HL-60 (cell line): ENCODE measurements at regions not wholly inside any gene's neighbourhood (a gene's known extent, or its start where the extent isn't known, plus 50 kb on each side); places are given as distances from the start of the nearest gene placed in this dataset.

Experiments
- DNase-seq, 2 experiments: peaks; one replicate each; pipeline ENCODE4 v3.0.0-alpha.2; 2010 to 2020; ENCODE audit warnings: low read depth in 1 of 2, low spot score in 1 of 2
- H3K27ac ChIP-seq: fragments of 250-450 bp; sonication (Bioruptor Pico); replicated peaks from 2 replicates; pipeline ENCODE4 v1.5.1; 2020; ENCODE audit warnings: mild to moderate bottlenecking, moderate library complexity
- H3K27me3 ChIP-seq: fragments of 250-450 bp; sonication (Bioruptor Pico); 2 replicates; pipeline ENCODE4 v1.5.1; 2021; ENCODE audit warnings: mild to moderate bottlenecking, moderate library complexity; ENCODE audit not compliant: insufficient read depth, poor library complexity, severe bottlenecking
- H3K4me3 ChIP-seq: replicated peaks from 2 replicates; pipeline ENCODE4 v1.5.1; 2011; ENCODE audit warnings: mild to moderate bottlenecking, control low read depth, low read length; ENCODE audit not compliant: insufficient read depth
- GABPA ChIP-seq: IDR thresholded peaks from 2 replicates; pipeline ENCODE4 v1.6.1; 2012; ENCODE audit warnings: low read depth
- POLR2AphosphoS5 ChIP-seq: IDR thresholded peaks from 2 replicates; pipeline ENCODE4 v1.6.1; 2012; ENCODE audit warnings: low read depth
- SPI1 ChIP-seq: IDR thresholded peaks from 2 replicates; pipeline ENCODE4 v1.6.1; 2012; ENCODE audit warnings: low read depth, mild to moderate bottlenecking, borderline replicate concordance
- TF ChIP-seq, protein P1 (sequence below): IDR thresholded peaks from 2 replicates; pipeline ENCODE4 v1.6.1; 2012; ENCODE audit warnings: low read depth; ENCODE audit not compliant: insufficient replicate concordance
- TF ChIP-seq, protein P2 (sequence below): IDR thresholded peaks from one replicate; pipeline ENCODE4 v1.5.1; 2011; ENCODE audit warnings: low read length, control low read depth, inconsistent platforms; ENCODE audit not compliant: insufficient read depth

- TF ChIP-seq, protein P1, sequence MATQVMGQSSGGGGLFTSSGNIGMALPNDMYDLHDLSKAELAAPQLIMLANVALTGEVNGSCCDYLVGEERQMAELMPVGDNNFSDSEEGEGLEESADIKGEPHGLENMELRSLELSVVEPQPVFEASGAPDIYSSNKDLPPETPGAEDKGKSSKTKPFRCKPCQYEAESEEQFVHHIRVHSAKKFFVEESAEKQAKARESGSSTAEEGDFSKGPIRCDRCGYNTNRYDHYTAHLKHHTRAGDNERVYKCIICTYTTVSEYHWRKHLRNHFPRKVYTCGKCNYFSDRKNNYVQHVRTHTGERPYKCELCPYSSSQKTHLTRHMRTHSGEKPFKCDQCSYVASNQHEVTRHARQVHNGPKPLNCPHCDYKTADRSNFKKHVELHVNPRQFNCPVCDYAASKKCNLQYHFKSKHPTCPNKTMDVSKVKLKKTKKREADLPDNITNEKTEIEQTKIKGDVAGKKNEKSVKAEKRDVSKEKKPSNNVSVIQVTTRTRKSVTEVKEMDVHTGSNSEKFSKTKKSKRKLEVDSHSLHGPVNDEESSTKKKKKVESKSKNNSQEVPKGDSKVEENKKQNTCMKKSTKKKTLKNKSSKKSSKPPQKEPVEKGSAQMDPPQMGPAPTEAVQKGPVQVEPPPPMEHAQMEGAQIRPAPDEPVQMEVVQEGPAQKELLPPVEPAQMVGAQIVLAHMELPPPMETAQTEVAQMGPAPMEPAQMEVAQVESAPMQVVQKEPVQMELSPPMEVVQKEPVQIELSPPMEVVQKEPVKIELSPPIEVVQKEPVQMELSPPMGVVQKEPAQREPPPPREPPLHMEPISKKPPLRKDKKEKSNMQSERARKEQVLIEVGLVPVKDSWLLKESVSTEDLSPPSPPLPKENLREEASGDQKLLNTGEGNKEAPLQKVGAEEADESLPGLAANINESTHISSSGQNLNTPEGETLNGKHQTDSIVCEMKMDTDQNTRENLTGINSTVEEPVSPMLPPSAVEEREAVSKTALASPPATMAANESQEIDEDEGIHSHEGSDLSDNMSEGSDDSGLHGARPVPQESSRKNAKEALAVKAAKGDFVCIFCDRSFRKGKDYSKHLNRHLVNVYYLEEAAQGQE: no peak
- no peak for TF ChIP-seq POLR2AphosphoS5
- TF ChIP-seq, protein P2, sequence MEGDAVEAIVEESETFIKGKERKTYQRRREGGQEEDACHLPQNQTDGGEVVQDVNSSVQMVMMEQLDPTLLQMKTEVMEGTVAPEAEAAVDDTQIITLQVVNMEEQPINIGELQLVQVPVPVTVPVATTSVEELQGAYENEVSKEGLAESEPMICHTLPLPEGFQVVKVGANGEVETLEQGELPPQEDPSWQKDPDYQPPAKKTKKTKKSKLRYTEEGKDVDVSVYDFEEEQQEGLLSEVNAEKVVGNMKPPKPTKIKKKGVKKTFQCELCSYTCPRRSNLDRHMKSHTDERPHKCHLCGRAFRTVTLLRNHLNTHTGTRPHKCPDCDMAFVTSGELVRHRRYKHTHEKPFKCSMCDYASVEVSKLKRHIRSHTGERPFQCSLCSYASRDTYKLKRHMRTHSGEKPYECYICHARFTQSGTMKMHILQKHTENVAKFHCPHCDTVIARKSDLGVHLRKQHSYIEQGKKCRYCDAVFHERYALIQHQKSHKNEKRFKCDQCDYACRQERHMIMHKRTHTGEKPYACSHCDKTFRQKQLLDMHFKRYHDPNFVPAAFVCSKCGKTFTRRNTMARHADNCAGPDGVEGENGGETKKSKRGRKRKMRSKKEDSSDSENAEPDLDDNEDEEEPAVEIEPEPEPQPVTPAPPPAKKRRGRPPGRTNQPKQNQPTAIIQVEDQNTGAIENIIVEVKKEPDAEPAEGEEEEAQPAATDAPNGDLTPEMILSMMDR: no peak
- TF ChIP-seq SPI1: no peak
- TF ChIP-seq GABPA: no peak
- no peak for DNase-seq
- Histone ChIP-seq H3K4me3 (no peak overlapping the region), H3K27me3 (no peaks in the 10 kb centered on the region), H3K27ac (no peak overlapping the region)
These were observed 59.6 kb downstream of the KCNRG start for GRCh38 chr13:50074843-50075242.

DNA sequence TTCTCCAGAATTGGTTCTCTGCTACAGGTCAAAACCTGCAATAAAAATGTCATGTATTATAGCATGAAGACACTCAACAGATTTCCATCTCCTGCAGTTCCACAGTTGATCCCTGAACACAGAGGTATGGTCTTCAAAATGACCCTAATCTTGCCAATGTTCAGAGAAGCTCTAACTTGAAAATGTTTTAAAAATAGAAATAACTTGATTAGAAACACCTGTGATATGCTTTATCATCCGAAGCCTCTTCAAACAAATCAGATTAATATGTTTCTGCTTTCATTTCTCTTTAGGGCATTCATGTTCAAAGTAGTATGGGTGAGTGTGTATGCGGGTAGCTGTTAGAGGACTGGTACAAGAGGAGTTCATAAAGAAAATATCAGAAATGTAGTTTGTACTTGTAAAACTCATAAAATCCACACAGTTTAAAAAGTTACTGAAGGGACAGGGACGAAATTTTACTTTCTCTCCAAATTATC, 60.4 kb downstream of the KCNRG start:
- Histone ChIP-seq H3K27ac (no peak overlapping the region), H3K4me3 (no peak overlapping the region)

DNA sequence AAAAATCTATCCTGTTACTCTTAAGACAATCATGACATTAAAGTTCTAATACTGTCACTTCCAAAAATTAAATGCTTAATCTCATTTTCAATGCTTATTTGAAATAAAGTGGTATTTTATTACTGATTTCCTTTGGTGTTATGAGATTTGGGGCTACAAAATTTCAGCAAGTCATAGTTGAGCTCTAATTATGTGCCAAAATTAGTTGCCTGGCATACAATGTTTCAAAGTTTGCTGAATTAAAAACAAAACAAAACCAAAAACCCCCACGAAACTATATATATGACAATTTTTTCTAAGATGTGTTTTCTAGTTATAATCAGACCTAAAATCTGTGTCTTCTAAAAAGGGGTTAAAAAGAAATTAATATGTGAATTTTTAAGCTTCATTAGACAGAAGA, 62.2 kb downstream of the KCNRG start:
- Histone ChIP-seq H3K4me3 (no peak overlapping the region), H3K27ac (no peak overlapping the region), H3K27me3 (no peaks in the 10 kb centered on the region)
- TF ChIP-seq, protein P2: no peak
- TF ChIP-seq POLR2AphosphoS5: no peak
- DNase-seq: no peak

More for the DNA sequence above, 60.4 kb downstream of the KCNRG start:
- no peak for DNase-seq
- TF ChIP-seq, protein P1: no peak
- no peak for TF ChIP-seq SPI1
- TF ChIP-seq, protein P2: no peak
- TF ChIP-seq GABPA: no peak
- no peak for TF ChIP-seq POLR2AphosphoS5
- H3K27me3 ChIP-seq: no peaks in the 10 kb centered on the region

DNA sequence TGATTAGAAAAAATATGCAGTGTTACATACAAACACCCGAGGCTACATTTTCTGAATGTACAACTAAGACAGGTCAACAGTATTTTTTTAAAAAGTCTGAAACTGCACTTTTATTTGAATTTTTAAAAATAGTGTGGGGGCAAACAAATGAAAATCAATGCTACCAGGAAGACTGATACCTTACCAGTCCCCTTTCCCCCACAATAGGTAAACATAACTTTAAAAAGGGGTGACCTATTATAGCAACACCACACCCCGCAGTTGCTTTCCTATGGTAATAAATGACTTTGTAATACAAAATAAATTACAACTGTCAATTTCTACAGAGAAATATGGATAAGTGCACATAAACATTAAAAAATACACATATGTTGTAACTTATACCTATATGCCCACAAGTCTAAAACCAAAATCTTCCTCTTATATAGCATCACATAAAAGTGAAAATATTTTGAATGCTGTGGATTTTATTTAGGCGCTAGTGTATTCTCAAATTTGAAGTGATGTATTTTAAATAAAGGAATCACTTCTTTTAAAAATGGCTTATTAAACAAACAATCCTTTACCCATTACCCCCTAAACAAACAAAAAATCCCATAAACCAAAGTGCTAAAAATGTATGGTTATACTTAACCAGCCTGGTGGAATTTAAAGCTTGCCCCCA, 63.1 kb downstream of the KCNRG start:
- DNase-seq: no peak
- H3K27ac ChIP-seq: peak overlapping the region; percentile 99
- peak overlapping the region; percentile 67 for H3K4me3 ChIP-seq
- no peak for TF ChIP-seq GABPA
- no peak for TF ChIP-seq SPI1
- TF ChIP-seq POLR2AphosphoS5: no peak
- H3K27me3 ChIP-seq: no peaks in the 10 kb centered on the region
